ENCODE measurements at regions not wholly inside any gene's neighbourhood (a gene's known extent, or its start where the extent isn't known, plus 50 kb on each side); places are given as distances from the start of the nearest gene placed in this dataset.

GRCh38 chr5:43893951-43894684 lies 291.1 kb downstream of the NNT start:
- no peaks in the 10 kb centered on the region for H3K27me3 ChIP-seq
- ATAC-seq (peak; percentile 53 to 92 (median 80)), DNase-seq (no peak), FAIRE-seq (no peak)
- 22 to 29% methylated on average over 4 of the region's 4 CpGs for WGBS, 2 donors
- H3K27ac ChIP-seq, result no peak overlapping the region
- no peaks in the 10 kb centered on the region for H3K9me3 ChIP-seq
- H3K36me3 ChIP-seq, result no peaks in the 10 kb centered on the region
- intact Hi-C loops (cut with DNase I), result no loop called here
- TF ChIP-seq, protein P1, sequence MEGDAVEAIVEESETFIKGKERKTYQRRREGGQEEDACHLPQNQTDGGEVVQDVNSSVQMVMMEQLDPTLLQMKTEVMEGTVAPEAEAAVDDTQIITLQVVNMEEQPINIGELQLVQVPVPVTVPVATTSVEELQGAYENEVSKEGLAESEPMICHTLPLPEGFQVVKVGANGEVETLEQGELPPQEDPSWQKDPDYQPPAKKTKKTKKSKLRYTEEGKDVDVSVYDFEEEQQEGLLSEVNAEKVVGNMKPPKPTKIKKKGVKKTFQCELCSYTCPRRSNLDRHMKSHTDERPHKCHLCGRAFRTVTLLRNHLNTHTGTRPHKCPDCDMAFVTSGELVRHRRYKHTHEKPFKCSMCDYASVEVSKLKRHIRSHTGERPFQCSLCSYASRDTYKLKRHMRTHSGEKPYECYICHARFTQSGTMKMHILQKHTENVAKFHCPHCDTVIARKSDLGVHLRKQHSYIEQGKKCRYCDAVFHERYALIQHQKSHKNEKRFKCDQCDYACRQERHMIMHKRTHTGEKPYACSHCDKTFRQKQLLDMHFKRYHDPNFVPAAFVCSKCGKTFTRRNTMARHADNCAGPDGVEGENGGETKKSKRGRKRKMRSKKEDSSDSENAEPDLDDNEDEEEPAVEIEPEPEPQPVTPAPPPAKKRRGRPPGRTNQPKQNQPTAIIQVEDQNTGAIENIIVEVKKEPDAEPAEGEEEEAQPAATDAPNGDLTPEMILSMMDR (IDR thresholded peaks at IDR 0.05), result no peak
- H3K4me1 ChIP-seq, result peaks cover 0 to 7% (median 4%) of the 10 kb centered on the region in 3 donors
- H3K4me3 ChIP-seq, result no peak overlapping the region

DNA sequence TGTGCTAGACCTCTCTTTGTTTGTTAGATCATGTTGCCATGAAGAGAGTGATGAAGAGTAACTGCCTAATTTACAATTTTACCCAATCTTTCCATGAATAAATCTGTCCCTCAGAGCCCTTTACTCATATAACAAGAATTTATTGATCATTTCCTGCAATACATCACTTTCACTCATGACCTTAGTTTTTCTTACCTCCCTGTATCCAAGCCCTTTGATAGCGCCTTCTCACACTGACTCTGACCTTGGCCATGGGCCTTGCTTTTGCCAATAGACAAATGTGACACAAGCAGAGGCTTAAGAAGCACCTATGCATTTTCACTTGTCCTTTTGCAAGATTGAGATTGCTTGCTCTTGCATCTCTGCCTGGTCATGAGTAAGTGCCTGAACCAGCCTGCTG lies 288.1 kb downstream of the NNT start:
- Histone ChIP-seq H3K9me3 (no peaks in the 10 kb centered on the region), H3K27ac (peak overlapping the region in 2 of 4 donors; percentile 34 to 52), H3K27me3 (no peaks in the 10 kb centered on the region), H3K36me3 (no peaks in the 10 kb centered on the region), H3K4me3 (no peak overlapping the region), H3K4me1 (peaks cover 0 to 7% (median 4%) of the 10 kb centered on the region in 3 donors)
- TF ChIP-seq, protein P1 (IDR thresholded peaks at IDR 0.05), result no peak
- FAIRE-seq (no peak), ATAC-seq (peak; percentile 53 to 79 (median 67)), DNase-seq (peak in 2 of 6 donors; percentile 9 to 33)
- intact Hi-C loops (cut with DNase I), result no loop called here
- 35 to 57% methylated on average over 1 of the region's 1 CpG for WGBS, 2 donors

- Histone ChIP-seq H3K4me1 (peaks cover 0 to 3% (median 0%) of the 10 kb centered on the region in 3 donors), H3K9me3 (no peaks in the 10 kb centered on the region), H3K27me3 (no peaks in the 10 kb centered on the region), H3K27ac (no peak overlapping the region), H3K36me3 (no peaks in the 10 kb centered on the region), H3K4me3 (no peak overlapping the region)
- no peak for FAIRE-seq
- ATAC-seq, result no peak
- 83 to 93% methylated on average over 1 of the region's 1 CpG for WGBS, 2 donors
- intact Hi-C loops (cut with DNase I), result no loop called here
- no peak for DNase-seq
- TF ChIP-seq, protein P1 (IDR thresholded peaks at IDR 0.05), result no peak
These were observed 286.3 kb downstream of the NNT start for GRCh38 chr5:43889233-43889632.

GRCh38 chr5:43875741-43876140 lies 272.8 kb downstream of the NNT start:
- WGBS, 2 donors, result 74 to 100% methylated on average over 1 of the region's 1 CpG
- Histone ChIP-seq H3K27me3 (no peaks in the 10 kb centered on the region), H3K9me3 (no peaks in the 10 kb centered on the region), H3K36me3 (no peaks in the 10 kb centered on the region), H3K27ac (no peak overlapping the region), H3K4me1 (no peaks in the 10 kb centered on the region), H3K4me3 (no peak overlapping the region)
- DNase-seq, result no peak
- no peak for FAIRE-seq
- ATAC-seq, result no peak
- TF ChIP-seq, protein P1 (IDR thresholded peaks at IDR 0.05), result no peak
- intact Hi-C loops (cut with DNase I), result no loop called here

DNA sequence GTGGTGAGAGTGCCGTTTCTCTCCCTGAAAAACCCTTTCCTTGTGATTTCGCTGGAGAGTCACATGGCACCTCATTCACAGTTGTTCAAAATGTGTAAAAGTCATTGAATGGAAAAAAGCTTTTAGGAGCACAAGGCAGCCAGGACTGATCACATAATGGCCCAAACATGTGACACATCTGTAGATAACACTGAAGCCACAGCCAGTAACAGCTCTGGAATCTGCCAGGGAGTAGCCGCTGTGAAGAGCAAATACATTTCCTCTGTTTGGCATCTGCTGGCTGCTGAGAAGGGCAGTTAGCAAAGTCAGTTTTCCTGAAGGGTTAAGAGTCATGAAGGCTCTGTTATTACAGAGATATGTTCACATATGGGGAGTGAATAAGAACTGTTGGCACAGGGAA lies 271.8 kb downstream of the NNT start:
- no peak for FAIRE-seq
- no peaks in the 10 kb centered on the region for H3K4me1 ChIP-seq
- no peaks in the 10 kb centered on the region for H3K9me3 ChIP-seq
- peak in 3 of 4 donors; percentile 43 to 58 (median 44) for ATAC-seq
- TF ChIP-seq, protein P1 (IDR thresholded peaks at IDR 0.05), result no peak
- no peaks in the 10 kb centered on the region for H3K27me3 ChIP-seq
- no peaks in the 10 kb centered on the region for H3K36me3 ChIP-seq
- 49 to 54% methylated on average over 3 of the region's 3 CpGs for WGBS, 2 donors
- DNase-seq, result no peak
- H3K27ac ChIP-seq, result no peak overlapping the region
- intact Hi-C loops (cut with DNase I), result no loop called here
- no peak overlapping the region for H3K4me3 ChIP-seq
